ENCODE measurements at regions not wholly inside any gene's neighbourhood (a gene's known extent, or its start where the extent isn't known, plus 50 kb on each side); places are given as distances from the start of the nearest gene placed in this dataset.
"Not testable (repeated sequence)": the region's sequence is repeated elsewhere in the genome, so short reads cannot be mapped to it uniquely, and the experiment has no call there.

DNA sequence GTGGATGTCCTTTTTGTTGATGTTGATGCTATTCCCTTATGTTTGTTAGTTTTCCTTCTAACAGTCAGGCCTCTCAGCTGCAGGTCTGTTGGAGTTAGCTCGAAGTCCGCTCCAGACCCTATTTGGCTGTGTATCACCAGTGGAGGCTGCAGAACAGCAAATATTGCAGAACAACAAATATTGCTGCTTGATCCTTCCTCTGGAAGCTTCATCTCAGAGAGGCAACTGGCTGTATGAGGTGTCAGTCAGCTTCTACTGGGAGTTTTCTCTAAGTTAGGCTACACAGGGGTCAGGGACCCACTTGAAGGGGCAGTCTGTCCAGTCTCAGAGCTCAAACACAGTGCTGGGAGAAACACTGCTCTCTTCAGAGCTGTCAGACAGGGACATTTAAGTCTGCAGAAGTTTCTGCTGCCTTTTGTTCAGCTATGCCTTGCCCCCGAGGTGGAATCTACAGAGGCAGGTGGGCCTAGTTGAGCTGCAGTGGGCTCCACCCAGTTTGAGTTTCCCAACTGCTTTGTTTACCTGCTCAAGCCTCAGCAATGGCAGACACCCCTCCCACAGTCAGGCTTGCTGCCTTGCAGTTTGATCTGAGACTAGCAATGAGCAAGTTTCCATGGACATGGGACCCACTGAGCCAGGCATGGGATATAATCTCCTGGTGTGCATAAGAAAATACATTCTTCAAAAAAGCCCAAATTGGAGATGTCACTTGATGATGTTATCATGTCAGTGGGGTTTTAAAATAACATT is 99.5 kb downstream of the KDM5D start:
- no peak for DNase-seq

DNA sequence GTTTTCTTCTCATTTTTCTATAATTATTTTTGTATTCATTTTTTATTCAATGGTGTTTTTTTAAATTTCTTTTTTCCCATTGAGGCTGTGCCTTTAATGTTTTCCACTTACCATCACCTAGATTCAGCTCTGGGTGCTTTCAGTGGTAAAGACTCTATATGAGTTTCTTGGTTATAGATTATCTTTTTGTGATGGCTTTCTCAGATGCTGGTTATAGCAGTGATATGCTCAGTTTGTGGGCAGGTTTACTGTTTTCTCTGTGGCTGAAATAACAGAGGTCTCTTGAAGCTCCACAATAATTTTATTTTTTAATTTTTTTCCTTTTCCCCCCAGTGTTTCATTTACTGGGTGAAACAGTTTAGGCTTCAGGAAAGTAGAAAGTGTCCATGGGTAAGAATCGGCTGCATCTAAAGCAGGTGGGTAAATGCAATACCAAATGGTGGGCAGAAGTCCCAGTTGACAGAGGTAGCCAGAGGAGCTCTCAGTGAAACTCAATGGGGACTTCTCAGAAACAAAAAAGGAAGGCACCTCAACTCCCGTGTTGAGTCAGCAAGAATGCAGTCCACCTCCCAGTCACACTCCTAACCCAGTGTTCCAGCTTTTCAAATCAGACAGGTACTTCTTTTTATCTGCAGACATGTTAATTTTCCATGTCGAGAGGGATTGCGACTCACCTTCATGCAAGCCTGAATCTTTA is 106.7 kb downstream of the KDM5D start:
- no peak for DNase-seq

DNA sequence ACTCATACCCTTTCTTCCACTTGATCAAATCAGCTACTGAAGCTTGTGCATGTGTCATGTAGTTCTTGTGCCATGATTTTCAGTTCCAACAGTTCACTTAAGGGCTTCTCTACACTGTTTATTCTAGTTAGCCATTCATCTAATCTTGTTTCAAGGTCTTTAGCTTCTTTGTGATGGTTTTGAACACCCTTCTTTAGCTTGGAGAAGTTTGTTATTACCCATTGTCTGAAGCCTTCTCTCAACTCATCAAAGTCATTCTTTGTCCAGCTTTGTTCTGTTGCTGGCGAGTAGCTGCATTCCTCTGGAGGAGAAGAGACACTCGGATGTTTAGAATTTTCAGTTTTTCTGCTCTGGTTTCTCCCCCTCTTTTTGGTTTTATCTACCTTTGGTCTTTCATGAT is 115.6 kb downstream of the KDM5D start:
- DNase-seq, result no peak

DNA sequence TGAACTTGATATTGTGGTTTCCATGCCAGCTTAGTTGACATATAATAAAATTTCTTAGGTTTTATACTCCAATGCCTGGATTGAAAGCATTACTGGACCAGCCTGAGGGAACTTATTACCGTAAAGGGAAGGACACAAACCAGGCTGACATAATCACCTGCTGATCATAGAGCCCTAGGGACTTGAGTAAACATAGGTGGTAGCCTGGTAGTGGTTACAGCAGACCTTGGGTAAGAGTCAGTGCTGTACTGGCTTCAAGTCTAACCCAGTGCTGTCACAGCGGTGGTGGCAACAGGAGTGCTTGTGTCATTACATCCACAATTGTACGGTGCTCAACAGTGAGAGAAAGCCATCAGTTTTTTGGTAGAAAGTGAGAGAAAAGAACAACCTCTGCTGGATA is 122.1 kb downstream of the KDM5D start:
- DNase-seq, result no peak

DNA sequence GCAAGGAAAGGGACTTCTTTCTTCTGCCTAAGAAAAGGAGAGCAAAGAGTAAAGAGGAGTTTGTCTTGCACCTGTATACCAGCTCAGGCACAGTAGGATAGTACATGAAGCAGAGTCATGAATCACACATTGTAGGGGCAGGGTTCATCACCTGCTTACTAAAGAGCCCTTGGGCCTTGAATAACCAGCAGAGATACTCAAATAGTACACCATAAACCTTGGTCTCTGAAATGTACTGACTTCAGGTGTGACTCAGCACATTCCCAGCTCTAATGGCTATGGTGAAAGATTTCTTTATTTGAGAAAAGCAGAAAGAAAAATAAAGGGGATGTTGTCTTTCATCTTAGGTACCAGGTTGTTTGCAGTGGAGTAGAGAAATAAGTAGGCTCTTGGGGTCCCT is 122.8 kb downstream of the KDM5D start:
- no peak for DNase-seq

DNA sequence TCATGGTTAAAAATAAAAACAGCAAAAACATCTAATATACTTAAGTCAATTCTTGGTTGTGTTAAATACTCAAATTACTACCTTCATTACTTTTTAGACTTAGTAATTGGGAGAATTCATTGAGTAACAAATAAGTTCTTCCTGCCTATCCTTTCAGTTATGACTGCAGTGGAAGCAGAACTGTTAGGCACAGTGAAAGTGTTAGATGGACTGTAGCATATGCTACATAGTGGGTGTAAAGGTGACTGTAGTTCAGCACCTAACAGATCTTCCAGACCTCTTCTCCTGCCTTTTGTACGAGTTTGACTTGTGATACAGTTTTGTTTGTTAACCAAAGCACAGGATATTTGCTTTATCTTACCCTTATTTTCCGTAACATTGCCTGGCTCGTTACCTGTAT is 143.4 kb downstream of the KDM5D start:
- DNase-seq, result no peak

DNA sequence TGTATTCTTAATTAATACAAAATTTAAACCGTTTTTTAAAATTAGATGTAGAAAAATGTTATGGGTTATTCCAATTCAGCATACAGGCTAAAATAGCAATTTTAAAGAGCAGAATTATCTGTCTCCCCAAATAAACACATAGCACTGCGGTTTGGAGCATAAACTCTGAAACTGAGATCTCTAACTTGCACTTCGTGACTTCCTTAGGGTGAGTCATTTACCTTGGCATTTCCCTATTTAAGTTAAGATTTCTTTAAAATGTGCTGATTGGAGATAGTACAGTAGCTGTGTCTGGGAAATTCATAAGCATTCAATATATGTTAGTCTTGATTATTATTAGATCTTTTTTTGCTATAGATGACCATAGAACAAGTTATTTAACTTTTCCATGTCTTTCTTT is 143.8 kb downstream of the KDM5D start:
- no peak for DNase-seq

DNA sequence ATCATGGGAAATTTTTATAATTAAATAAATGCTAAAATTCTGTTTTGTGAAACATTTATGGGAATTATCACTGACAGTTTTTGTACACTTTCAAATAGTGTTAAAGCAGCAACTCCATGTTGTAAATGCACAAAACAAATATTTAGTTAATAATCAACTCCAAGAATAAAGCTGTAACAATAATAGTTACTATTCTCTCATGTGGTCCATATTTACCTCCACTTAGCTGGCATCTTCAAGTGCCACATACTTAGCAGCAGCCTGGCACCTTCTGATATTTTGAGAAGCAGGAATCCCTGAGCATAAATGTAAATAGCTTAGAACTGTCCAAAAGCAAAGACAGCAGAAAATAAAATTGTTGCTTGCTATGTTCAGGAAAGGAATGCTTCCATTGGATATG is 154.3 kb downstream of the KDM5D start:
- no peak for DNase-seq

DNA sequence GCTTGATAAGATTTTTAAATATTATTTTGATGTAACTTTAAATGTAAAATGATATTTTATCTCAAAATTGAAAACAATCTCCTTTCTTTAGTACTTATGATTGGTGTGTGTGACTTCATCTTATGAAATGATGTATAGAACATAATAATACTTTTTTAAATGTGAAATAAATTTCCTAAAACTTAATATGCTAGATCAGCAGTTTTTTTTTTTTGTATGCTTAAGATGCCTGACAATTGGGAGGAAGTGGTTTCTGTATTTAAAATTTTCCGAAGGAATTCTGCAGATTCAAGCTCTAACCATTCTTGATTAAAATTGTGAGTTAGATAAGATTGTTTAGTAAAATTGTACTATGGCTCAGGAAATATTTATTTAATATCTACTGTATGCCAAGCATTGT is 154.9 kb downstream of the KDM5D start:
- DNase-seq, result no peak

DNA sequence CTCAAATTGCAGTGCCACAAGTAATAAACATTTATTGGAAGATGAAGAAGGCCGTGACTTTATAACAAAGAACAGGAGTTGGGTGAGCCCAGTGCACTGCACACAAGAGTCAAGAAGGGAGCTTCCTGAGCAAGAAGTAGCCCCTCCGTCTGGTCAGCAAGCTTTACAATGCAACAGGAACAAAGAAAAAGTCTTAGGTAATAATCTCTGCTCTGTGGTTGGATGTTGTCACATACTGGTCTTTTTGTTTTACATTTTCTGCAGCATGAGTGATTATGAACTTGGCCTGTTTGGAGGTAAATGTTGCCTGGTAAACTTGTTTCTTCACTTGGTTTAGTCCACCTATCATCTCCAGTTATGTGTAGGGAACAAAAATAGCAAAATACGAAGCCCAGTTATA is 157.2 kb downstream of the KDM5D start:
- DNase-seq, result peak; percentile 36

DNA sequence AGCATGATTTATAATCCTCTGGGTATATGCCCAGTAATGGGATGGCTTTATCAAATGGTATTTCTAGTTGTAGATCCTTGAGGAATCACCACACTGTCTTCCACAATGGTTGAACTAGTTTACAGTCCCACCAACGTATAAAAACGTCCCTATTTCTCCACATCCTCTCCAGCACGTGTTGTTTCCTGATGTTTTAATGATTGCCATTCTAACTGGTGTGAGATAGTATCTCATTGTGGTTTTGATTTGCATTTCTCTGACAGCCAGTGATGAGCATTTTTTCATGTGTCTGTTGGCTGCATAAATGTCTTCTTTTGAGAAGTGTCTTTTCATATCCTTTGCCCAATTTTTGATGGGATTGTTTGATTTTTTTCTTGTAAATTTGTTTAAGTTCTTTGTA is 163.5 kb downstream of the KDM5D start:
- DNase-seq, result peak; percentile 18

DNA sequence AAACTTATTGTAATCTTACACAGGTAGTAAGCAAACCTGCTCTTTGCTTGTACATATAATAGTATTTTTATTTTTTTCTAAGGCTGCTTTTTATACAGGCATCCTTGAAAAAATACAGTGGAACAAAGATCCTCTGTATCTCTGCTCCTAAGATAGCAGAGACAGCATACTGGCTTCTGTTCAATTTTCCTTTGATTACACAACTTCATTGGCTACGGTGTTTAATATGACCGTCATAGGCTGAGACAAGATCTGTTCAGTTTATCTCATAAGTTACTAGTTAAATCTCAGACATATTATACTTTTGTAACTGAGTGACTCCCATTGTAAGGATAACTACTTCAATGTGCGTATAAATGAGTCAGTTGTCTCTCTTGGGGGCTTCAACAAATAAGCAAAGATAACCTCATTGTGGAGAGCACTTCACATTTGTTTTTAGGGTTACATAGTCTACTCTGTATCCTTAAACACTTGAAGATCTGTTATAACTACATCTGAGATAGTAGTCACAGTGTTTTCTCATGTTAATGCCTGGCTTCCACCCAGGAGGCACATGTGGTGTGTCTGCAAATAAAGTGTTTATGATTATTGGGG is 166.1 kb downstream of the KDM5D start:
- no peak for DNase-seq

DNA sequence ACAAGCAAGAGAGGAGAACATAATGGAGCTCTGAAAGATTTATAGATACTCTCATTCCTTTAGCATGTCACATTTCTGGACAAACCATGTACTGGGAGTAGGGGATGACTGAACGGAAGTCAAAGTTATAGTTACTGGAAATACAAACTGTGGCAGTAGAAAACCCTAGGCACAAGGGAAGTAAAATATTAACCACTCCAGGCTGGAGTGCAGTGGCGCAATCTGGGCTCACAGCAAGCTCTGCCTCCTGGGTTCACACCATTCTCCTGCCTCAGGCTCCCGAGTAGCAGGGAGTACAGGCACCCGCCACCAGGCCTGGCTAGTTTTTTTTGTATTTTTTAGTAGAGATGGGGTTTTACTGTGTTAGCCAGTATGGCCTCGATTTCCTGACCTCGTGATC is 167.3 kb downstream of the KDM5D start:
- DNase-seq, result no peak

DNA sequence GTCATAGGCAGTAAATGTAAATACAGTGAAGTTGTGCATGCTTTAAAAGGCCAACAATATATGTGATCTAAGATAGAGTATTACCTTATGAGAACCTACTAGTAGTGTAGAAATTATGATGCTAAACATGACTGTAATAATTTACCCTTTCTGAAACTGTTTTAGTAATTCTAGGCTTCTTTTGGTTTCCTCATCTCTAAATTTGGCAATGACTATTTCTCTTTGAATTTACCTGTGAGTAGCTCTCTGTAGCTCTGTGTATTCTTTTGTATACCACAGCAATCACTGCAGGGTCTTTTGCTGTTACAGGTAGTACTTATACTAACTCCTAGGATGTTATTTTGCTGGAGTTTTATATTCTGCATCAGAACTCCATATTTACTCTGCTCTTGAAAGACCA is 169.6 kb downstream of the KDM5D start:
- no peak for DNase-seq

DNA sequence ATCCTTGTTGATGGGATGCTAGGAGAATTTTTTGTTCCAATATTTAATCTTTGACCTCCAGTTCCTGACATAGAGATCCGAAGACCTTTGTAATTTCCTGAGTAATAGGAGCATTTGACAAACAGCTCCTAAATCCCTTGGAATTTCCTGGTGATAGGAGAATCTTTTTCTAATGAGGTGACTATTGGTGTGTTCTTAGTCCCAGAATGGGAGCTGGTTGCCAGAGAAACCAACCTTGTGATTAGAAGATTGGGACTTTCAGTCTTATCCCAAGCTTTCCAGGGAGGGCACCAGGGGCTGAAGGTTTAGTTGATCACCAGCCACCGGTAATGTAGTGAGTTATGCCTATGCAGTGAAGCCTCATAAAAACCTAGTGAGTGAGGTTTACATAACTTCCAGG is 170.9 kb downstream of the KDM5D start:
- DNase-seq, result no peak

DNA sequence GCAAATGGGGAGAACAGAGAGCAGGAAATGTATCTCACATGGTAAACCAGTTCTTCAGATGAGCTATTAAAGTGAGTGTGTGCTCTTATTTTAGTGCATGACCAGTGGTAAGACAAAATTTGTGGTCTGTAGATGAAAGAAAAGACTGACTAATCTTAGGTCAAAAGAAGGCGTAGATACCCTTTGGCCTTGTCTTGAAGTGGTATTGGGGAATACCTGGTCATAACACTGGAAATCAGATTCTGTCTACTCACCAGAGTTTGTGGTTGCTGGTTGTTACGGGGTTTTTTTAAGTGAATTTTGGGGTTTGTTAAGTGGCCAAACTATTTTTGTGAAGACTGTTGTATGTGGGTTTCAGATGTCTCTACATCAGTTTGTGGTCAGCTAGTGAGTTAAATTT is 173.5 kb downstream of the KDM5D start:
- peak; percentile 11 for DNase-seq

DNA sequence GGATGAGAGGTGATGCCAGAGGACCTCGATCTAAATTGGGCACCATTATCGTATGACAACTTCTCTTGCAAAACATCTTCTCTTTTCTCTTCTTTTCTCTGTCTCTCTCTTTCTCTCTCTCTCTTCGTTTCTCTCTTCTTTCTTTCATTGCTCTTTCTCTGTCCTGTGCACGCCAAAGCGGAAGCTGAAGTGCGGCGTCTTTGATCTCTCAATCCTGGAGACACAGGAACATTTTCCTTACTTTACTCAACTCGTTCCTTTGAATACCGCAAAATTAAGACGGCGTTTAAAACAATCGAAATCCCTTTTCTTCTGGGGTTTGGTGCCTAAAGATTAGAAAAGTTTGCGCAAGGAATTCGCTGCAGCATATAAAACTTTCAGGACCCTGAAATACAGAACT is 176.6 kb downstream of the KDM5D start:
- no peak for DNase-seq

DNA sequence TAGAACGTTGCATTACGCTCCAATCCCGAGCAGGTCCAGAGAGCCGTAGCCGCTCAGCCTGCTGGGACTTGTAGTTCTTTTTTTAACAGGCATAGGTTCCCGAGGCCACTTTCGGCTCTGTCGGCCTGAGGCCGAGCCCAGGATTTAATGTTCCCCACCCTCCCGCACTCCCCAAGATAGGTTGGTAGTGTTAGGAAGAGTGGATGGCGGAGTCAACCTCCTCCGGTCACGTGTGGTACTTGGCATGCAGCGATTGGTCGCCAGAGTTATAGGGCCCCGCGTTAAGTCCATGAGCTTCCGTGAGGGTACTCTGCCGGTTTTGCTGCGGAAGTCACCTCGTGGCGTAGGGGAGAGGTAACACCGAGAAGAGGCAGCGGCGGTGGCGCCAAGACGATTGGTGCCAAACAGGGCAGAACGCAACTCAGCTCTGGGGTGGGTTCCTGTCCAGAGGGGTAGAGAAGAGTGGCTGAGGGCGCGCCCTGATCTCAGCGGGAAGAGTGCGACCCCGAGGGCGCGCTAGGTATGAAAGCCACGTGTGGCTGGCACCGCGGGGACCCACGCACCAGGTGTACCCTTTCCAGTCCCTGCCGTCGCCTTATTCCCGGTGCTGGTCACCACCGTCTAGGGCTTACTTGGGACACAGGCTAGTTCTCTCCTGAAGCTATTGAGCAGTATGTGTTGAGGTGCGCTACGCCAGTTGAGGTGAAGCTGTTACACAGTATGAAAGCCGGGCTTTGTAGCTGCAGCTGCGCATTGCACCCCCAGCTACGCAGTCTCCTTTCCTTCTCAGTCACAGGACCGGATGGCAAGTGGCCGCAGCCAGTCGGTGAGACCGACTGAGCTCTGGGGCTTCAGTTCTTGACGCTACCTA is 177.2 kb downstream of the KDM5D start:
- peak; percentile 96 for DNase-seq

DNA sequence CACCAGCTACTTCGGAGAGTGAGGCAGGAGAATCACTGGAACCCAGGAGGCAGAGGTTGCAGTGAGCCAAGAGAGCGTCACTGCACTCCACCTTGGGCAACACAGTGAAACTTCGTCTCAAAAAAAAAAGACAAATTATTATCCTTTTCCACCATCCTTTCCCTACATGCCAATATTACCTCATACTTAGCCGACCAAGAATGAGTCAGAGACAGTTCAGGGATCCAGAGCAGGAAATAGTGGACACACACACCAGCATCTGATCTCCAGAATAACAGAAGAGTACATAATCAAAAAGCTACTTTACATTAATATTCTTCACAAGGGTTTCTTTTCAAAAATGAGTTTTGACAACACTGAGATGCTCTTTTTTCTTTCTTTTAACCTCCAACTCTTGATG is 185.4 kb downstream of the KDM5D start:
- DNase-seq, result no peak

DNA sequence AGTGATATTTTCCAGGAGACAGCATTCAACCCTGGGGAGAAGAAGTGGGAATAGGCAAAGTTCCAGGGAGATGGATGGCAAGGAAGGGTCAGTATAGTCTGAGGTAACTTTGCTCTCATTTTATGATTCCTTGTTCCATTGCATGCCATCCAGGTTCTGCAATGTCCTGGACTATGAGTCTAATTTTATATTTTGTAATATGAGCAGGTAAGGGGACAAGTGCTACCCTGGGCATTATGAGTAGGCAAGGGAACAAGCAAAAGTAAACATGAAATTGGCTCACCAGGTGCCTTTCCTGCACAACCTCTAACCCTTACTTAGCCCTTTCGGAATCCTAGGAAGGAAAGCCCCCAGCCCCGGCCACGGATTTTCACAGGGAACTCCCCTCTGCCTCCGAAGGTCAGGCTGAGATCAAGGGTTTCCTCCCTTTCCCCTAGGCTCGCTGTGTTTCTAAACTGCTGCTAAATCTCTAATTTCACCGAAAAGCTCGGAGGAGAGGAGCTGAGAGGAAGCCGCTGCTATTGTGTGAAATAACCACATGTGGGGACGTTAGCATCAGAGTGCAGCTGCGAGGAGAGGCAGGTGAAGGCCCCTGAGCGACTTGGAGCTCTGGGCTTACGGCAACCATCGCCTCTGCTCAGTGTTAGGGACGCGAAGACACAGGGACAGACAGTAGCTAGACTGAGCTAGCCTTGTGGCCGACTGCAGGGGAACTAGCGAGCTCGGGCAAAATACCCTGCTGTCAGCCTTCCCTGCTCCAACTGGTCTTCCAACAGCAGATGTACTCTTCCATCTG is 194.7 kb downstream of the KDM5D start:
- DNase-seq, result no peak

DNA sequence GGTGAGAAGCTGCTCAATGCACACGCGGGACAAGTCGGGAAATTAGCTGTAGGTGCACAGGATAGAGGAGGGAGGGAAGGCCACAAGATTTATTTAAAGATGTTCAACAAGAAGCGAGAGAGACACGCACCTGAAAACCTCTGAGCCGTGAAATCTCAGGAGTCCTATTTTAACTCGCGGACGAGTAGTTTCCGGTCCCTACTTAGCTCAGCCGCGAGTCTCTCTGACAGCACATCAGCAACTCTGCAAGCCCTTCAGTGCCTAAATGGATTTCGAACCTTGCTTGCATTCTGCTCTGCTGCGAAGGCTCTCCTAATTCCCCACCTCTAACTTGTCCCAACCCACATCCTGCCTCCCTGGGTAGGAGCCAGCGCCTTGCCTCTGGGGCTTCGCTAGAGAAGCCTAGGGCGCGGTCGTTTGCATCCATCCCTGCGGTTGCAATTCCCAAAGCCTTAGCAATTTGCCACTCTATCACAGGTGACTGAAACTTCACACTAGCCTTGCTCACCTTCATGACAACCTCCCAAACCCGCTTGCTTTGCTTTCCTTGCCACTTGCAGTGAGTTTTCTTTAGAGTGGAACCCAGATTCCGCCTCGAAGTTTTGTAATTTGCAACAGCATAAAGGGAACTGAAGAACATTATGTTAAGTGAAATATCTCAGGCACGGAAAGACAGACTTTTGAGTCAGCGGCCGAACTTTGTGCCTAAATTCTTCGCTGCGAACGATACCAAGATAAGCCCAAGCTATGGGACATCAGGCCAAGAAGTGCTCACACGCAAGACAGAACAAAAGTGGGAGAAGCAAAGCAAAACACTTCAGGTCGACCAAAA is 202.8 kb downstream of the KDM5D start:
- DNase-seq, result no peak

DNA sequence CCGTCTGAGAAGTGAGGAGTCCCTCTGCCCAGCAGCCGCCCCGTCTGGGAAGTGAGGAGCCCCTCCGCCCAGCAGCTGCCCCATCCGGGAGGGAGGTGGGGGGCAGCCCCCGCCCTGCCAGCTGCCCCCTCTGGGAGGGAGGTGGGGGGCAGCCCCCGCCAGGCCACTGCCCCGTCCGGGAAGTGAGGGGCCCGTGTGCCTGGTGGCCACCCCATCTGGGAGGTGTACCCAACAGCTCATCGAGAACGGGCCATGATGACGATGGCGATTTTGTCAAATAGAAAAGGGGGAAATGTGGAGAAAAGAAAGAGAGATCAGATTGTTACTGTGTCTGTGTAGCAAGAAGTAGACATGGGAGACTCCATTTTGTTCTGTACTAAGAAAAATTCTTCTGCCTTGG is 208.8 kb downstream of the KDM5D start:
- DNase-seq, result not testable (repeated sequence)

Data from hematopoietic multipotent progenitor cell treated with erythropoietin and hydrocortisone succinate and interleukin-3 and kit ligand, for 4 days (in vitro differentiated cells).